Lung (tissue), 11 donors: ENCODE measurements at regions not wholly inside any gene's neighbourhood (a gene's known extent, or its start where the extent isn't known, plus 50 kb on each side); places are given as distances from the start of the nearest gene placed in this dataset.
"Not testable (repeated sequence)": the region's sequence is repeated elsewhere in the genome, so short reads cannot be mapped to it uniquely, and the experiment has no call there.

Experiments
- ATAC-seq: fragments of 200-7000 bp; cut with Tn5 transposase; one replicate; pipeline ENCODE4 v1.9.1; 2020; ENCODE audit warnings: moderate number of reproducible peaks; ENCODE audit not compliant: insufficient read depth, low FRiP score
- DNase-seq, 3 donors: peaks; one replicate each; pipeline ENCODE4 v3.0.0-alpha.2; 2013 to 2017
- H3K27ac ChIP-seq, 2 donors: one replicate each; pipeline ENCODE4 v1.5.1; 2013; ENCODE audit warnings: mild to moderate bottlenecking in 2 of 2, moderate library complexity in 2 of 2, control low read depth in 1 of 2, inconsistent platforms in 1 of 2, low read depth in 1 of 2, low read length in 1 of 2
- H3K27me3 ChIP-seq, 3 donors: one replicate each; pipeline ENCODE4 v1.5.1; 2013; ENCODE audit warnings: low read length in 2 of 3; ENCODE audit not compliant: control insufficient read depth in 3 of 3, insufficient read depth in 3 of 3
- H3K36me3 ChIP-seq, 4 donors: one replicate each; pipeline ENCODE4 v1.5.1; 2013; ENCODE audit warnings: low read length in 4 of 4, mild to moderate bottlenecking in 1 of 4, moderate library complexity in 1 of 4; ENCODE audit not compliant: control insufficient read depth in 4 of 4, insufficient read depth in 4 of 4
- H3K4me1 ChIP-seq, 5 donors: one replicate each; pipeline ENCODE4 v1.5.1; 2013; ENCODE audit warnings: low read length in 5 of 5, mild to moderate bottlenecking in 2 of 5, moderate library complexity in 1 of 5; ENCODE audit not compliant: control insufficient read depth in 5 of 5, insufficient read depth in 5 of 5
- H3K4me3 ChIP-seq: one replicate; pipeline ENCODE4 v1.5.1; 2013; ENCODE audit warnings: mild to moderate bottlenecking, control low read depth, moderate library complexity
- H3K9ac ChIP-seq, 2 donors: one replicate each; pipeline ENCODE4 v1.5.1; 2013; ENCODE audit warnings: low read length in 2 of 2, control low read depth in 1 of 2; ENCODE audit not compliant: insufficient read depth in 1 of 2
- H3K9me3 ChIP-seq, 4 donors: one replicate each; pipeline ENCODE4 v1.5.1; 2013; ENCODE audit warnings: low read length in 3 of 4, mild to moderate bottlenecking in 1 of 4, moderate library complexity in 1 of 4; ENCODE audit not compliant: control insufficient read depth in 4 of 4, insufficient read depth in 3 of 4
- CTCF ChIP-seq: IDR thresholded peaks from 2 replicates; pipeline ENCODE4 v1.5.1; 2012; ENCODE audit warnings: mild to moderate bottlenecking; ENCODE audit errors: control extremely low read depth, extremely low read depth
- WGBS, 2 donors: extraction: QIAGEN DNeasy Blood & Tissue Kit; methylation state at CpG; one replicate each; pipeline ENCODE4 v1.1.7; 2013; 5-methylcytosine and 5-hydroxymethylcytosine counted together
- donor health status: control.
- donor health status: control.
- donor health status: Bipolar disorder and iron deficiency.
- donor health status: healthy.
- donor health status: DM: yes; HTN: yes; CAD: no.

DNA sequence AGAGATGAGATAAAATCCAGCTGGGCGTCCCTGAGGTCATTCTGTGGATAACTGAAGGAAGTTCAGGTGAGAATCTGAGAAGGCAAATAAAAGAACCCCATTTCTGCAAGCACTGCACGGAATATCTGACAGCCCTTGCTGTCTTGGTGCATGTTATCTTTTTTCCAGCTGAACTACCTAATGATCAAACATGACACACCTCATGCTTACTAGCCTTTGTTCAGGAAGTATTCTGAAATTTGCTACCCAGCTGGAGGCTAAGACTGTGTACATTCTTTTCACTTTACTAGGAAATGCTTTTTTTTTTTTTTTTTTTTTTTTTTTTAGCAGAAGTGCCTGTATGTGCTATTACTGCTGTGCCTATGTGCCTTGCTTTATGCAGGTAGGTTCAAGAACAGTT lies 718.1 kb downstream of the SMARCA1 start:
- no peak overlapping the region for H3K9ac ChIP-seq
- H3K27ac ChIP-seq: no peak overlapping the region
- peaks cover 0 to 7% (median 0%) of the 10 kb centered on the region in 4 donors for H3K9me3 ChIP-seq
- TF ChIP-seq CTCF: no peak
- H3K4me3 ChIP-seq: no peak overlapping the region
- no peak for DNase-seq
- 51 to 77% methylated on average over 2 of the region's 2 CpGs for WGBS, 2 donors
- no peaks in the 10 kb centered on the region for H3K4me1 ChIP-seq
- no peak for ATAC-seq
- no peaks in the 10 kb centered on the region for H3K27me3 ChIP-seq
- H3K36me3 ChIP-seq: no peaks in the 10 kb centered on the region

DNA sequence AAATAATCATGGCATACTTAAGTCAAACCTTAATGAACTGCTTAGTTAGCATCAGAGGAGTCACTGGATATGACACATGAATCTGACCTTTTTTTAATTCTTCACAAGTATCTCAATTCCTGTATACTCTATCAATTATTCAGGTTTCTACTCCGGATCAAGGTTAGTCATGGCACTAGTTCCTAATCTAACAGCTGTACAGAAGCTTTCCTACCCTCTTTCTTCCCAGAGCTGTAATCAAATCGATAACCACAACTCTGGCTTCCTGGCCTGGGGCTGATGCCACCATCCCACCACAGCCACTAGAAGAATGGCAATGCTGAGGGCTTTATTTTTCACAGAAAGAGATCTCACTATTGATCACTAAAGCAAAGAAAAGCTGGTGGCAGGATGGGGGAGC lies 718.5 kb downstream of the SMARCA1 start:
- no peak for TF ChIP-seq CTCF
- H3K4me1 ChIP-seq: no peaks in the 10 kb centered on the region
- DNase-seq (no peak), ATAC-seq (no peak)
- H3K27me3 ChIP-seq: no peaks in the 10 kb centered on the region
- no peak overlapping the region for H3K27ac ChIP-seq
- no peak overlapping the region for H3K9ac ChIP-seq
- no peak overlapping the region for H3K4me3 ChIP-seq
- H3K36me3 ChIP-seq: no peaks in the 10 kb centered on the region
- 68 to 93% methylated on average over 2 of the region's 2 CpGs for WGBS, 2 donors
- peaks cover 0 to 7% (median 0%) of the 10 kb centered on the region in 4 donors for H3K9me3 ChIP-seq

DNA sequence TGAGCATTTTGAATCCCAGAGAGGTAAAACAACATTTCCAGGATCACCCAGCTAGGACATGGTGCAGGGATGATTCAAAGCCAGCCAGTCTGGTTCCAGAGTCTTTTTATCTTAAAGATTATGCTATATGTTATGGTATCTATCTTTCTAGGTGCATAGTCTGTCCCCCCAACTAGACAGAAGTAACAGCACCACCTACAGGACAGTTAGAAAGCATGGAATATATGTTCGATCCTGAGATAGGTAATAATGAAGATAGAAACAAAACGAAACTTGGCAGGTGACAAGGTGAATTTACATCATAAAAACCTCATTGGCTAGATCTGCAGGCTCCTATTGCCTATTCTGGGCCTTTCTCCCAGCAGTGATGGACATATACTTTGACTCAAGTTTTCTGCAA lies 723.2 kb downstream of the SMARCA1 start:
- 35 to 56% methylated on average over 2 of the region's 2 CpGs for WGBS, 2 donors
- TF ChIP-seq CTCF: no peak
- DNase-seq (no peak), ATAC-seq (no peak)
- Histone ChIP-seq H3K27me3 (no peaks in the 10 kb centered on the region), H3K36me3 (no peaks in the 10 kb centered on the region), H3K4me3 (no peak overlapping the region), H3K9me3 (no peaks in the 10 kb centered on the region), H3K27ac (no peak overlapping the region), H3K9ac (no peak overlapping the region), H3K4me1 (no peaks in the 10 kb centered on the region)

DNA sequence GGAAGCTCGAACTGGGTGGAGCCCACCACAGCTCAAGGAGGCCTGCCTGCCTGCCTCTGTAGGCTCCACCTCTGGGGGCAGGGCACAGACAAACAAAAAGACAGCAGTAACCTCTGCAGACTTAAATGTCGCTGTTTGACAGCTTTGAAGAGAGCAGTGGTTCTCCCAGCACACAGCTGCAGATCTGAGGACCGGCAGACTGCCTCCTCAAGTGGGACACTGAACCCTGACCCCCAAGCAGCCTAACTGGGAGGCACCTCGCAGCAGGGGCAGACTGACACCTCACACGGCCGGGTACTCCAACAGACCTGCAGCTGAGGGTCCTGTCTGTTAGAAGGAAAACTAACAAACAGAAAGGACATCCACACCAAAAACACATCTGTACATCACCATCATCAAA lies 730.9 kb upstream of the ACTRT1 start:
- not testable (repeated sequence) for H3K4me3 ChIP-seq, H3K36me3 ChIP-seq, H3K9me3 ChIP-seq, H3K27me3 ChIP-seq, H3K9ac ChIP-seq, DNase-seq, H3K4me1 ChIP-seq, ATAC-seq, H3K27ac ChIP-seq
- 36 to 80% methylated on average over 1 to 5 of the region's 6 CpGs for WGBS, 2 donors
